Retinal pigment epithelial cell (primary cell): ENCODE measurements at regions not wholly inside any gene's neighbourhood (a gene's known extent, or its start where the extent isn't known, plus 50 kb on each side); places are given as distances from the start of the nearest gene placed in this dataset.

Experiments
- DNase-seq: peaks from one replicate; pipeline ENCODE4 v3.0.0-alpha.2; 2010; ENCODE audit warnings: low read depth
- H3K4me3 ChIP-seq: 2 replicates; pipeline ENCODE4 v1.5.1; 2011; ENCODE audit warnings: mild to moderate bottlenecking, low read length, control low read depth, moderate library complexity
- TF ChIP-seq, protein P1 (sequence below): conservative IDR thresholded peaks from 2 replicates; pipeline ENCODE4 v1.5.1; 2011; ENCODE audit warnings: low read depth, low read length, control low read depth, inconsistent platforms

DNA sequence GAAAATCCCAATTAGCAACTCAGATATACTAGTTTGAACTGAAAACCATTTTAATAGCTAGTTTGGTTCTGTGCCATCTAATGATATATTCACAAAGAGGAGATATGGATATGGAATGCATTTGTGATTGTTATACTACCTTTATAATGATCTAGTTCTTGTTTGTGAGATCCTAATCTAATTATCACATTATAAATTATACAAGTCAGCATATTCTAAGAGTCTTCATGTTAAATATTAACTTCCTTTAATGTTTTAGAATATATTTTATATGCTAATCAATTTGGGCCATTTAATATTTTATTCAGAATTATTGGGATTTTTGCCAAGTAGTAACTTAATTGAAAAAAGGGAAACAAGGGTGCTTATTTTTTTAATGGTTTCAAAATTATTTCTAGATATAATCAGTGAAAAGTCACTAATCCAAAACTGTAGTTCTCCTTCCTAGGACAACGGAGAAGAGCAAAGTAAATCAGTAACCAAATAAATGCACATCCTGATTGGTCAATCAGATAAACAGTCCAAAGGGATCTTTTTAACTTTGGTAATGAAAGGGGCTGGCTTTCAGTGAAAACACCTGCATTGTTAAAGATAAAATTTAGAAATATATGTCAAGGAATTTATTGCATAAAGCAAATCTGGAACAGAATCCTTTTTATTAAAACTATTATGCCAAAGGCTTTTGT, 173.9 kb upstream of the MEOX2 start:
- no peak overlapping the region for H3K4me3 ChIP-seq
- no peak for DNase-seq
- TF ChIP-seq, protein P1, sequence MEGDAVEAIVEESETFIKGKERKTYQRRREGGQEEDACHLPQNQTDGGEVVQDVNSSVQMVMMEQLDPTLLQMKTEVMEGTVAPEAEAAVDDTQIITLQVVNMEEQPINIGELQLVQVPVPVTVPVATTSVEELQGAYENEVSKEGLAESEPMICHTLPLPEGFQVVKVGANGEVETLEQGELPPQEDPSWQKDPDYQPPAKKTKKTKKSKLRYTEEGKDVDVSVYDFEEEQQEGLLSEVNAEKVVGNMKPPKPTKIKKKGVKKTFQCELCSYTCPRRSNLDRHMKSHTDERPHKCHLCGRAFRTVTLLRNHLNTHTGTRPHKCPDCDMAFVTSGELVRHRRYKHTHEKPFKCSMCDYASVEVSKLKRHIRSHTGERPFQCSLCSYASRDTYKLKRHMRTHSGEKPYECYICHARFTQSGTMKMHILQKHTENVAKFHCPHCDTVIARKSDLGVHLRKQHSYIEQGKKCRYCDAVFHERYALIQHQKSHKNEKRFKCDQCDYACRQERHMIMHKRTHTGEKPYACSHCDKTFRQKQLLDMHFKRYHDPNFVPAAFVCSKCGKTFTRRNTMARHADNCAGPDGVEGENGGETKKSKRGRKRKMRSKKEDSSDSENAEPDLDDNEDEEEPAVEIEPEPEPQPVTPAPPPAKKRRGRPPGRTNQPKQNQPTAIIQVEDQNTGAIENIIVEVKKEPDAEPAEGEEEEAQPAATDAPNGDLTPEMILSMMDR, result no peak

DNA sequence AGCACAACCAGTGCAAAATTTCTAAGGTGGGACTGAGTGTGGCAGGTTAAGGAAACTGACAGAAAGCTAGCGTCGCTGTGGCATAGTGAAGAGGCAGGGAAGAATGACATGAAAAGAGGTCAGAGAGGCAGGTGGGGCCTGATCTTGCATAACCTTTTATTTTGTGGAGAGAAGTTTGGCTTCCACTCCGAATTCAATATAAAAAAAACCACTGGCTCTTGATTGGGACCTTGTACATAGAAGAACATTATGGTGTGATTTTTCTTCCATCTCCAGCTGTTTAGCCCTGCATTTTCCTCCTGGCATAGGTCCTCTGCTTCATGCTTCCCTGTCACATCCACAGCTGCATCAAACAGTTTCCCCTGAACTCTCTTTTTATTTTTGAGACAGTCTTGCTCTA, 170.5 kb upstream of the MEOX2 start:
- TF ChIP-seq, protein P1, result no peak
- no peak overlapping the region for H3K4me3 ChIP-seq
- no peak for DNase-seq

DNA sequence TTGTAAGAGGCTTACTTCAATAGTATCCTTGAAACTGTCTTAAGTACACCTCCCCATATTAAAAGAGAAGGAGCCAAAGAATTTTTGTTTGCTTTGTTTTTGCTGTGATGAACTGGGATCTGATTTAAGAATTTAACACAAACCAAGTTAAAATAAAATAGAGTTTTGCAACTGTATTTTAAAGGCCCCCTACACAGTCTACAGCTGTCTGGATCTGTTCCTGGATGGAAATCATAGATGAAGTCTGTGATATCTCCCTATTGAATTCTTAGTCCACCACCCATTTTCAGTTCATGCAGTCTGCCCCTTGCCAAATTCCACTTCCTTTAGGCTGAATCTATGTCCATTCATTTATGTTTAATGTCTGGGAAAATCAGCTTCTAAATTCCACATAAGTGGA, 169.8 kb upstream of the MEOX2 start:
- H3K4me3 ChIP-seq, result no peak overlapping the region
- DNase-seq, result no peak
- TF ChIP-seq, protein P1, result no peak

DNA sequence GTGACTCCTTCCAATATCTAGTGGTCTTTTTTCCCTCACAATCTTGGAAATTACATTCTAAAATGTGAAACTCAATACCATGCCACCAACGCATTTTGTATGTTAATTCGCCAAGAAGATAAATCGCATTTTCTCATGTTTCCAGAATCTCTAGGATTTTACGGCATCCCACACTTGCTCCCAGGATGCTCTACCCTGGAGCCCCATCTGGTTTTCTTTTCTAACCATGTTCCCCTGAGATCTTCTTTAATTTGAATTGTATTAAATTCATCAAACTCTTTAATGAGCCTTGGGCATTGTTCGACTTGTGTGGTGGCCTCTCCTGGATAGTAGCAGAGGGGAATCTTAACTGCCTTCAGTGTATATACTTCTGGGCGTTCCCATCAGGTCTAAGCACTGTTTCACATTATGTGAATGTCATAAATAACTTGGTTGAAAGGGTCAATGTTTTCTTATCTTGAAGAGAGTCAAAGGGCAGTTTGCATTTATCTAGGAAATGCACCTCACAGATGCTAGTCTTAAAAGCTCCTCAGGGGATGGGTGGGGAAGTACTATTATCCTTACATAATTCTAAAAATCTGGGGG, 169.1 kb upstream of the MEOX2 start:
- no peak for DNase-seq
- no peak overlapping the region for H3K4me3 ChIP-seq
- TF ChIP-seq, protein P1, result no peak

DNA sequence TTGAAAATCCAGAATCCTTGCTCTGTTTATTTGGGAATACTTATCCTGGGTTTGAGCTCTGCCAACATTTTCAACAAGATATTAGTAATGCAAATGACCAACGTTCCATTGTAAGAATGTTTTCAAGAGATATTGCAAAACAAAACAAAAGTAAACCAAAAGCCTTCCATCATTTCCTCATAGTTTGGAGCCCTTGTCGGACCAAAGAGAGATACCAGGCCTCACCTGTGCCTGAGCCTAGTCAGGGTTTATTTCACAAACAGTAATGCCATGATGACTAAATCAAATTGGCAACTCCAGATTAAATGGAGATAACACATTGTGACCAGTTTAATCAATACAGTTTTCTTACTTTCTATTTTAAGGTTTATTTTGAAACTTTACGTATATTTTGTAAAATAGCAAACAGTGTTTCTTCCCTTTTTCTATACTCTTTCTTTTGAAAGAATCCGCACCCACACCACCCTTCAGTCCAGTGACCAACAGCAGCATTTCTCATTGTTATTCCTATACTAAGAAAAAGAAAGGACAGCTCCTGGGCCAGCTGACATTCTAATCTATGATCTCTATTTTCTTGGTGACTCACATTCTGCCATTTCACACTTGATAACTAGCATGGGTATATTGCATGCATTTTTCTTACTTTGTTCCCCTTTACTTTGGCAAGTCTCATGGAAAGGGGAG, 168.5 kb upstream of the MEOX2 start:
- TF ChIP-seq, protein P1, result no peak
- H3K4me3 ChIP-seq, result no peak overlapping the region
- no peak for DNase-seq

DNA sequence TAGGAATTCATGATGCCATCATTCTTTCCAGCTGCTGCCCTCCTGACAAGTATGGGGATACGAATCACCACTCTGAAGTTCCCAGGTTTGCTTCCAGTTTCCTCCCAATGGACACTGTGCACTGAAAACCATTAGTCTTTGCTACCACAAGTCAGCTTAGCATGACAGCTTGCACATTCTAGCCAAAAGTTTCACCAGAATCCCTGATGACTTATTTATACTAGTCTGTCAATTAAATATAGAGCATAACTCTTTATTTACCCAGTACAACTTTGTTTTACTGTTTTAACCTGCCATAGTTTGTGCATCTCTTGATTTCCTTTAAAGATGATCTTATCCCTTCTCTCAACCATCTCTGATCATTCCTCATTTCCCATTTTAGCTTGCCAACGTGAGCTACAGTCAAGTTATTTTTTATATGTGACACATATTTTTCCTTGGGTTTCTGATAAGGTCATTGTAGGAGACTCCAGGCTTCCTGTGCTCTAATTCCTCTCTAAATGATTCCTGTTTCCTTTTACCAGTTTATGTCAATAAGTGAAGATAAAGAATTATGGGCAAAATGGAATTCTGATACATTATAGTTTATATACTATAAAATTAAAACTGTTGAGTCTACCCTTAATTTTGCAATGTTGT, 167.5 kb upstream of the MEOX2 start:
- DNase-seq, result no peak
- no peak overlapping the region for H3K4me3 ChIP-seq
- TF ChIP-seq, protein P1, result no peak

DNA sequence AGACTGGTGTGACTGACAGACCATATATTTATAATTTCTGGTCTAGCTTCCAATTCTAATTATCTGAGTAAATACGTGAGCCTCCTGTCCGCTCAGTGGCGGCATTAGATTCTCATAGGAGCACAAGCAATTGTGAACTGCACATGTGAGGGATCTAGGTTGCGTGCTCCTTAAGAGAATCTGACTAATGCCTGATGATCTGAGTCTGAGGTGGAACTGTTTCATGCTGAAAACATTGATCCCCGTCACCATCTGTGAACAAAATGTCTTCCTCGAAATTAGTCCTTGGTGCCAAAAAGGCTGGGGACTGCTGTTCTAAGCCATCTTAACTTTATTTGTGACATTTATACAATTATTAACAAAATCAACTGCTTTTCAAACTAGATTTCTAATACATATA, 164.7 kb upstream of the MEOX2 start:
- DNase-seq, result no peak
- H3K4me3 ChIP-seq, result no peak overlapping the region
- TF ChIP-seq, protein P1, result no peak
